A673 (cell line): ENCODE measurements at regions not wholly inside any gene's neighbourhood (a gene's known extent, or its start where the extent isn't known, plus 50 kb on each side); places are given as distances from the start of the nearest gene placed in this dataset.

Experiments used
- BruUV-seq: library from RNA; stranded (reverse); fragments of 400-500 nt; replicated peaks from 2 replicates; lab custom pipeline; 2021; lab: Mats Ljungman, UMichigan
- CTCF ChIA-PET: fragments of 300-600 bp; sonication (Branson Sonifier 250); formaldehyde crosslinking; loops from one replicate; lab custom pipeline; 2022; ENCODE audit warnings: antibody characterized with exemption; lab: Charles Lee
- POLR2A ChIA-PET: fragments of 300-600 bp; sonication (Branson Sonifier 250); formaldehyde crosslinking; loops from one replicate; lab custom pipeline; 2022; ENCODE audit warnings: antibody characterized with exemption; ENCODE audit not compliant: low non-redundant PET; lab: Charles Lee
- DNase-seq: peaks from one replicate; pipeline ENCODE4 v3.0.0-alpha.2; 2015; ENCODE audit warnings: low spot score
- H3K27ac ChIP-seq: fragments of 200-600 bp; sonication (generic); 2 replicates; pipeline ENCODE4 v1.5.1; 2016; ENCODE audit warnings: mixed run types, low read depth, mild to moderate bottlenecking, mixed read lengths, antibody characterized with exemption, low read length; ENCODE audit not compliant: poor library complexity, severe bottlenecking
- H3K27me3 ChIP-seq: fragments of 200-600 bp; sonication (generic); replicated peaks from 2 replicates; pipeline ENCODE4 v1.6.1; 2017; ENCODE audit warnings: mixed run types, low read depth, mild to moderate bottlenecking, mixed read lengths, antibody characterized with exemption, low read length; ENCODE audit not compliant: insufficient read depth, poor library complexity
- H3K36me3 ChIP-seq: fragments of 200-600 bp; sonication (generic); 2 replicates; pipeline ENCODE4 v1.6.1; 2016; ENCODE audit warnings: mixed run types, mild to moderate bottlenecking, mixed read lengths, antibody characterized with exemption, low read length; ENCODE audit not compliant: insufficient read depth, poor library complexity, severe bottlenecking
- H3K4me1 ChIP-seq: fragments of 200-600 bp; sonication (generic); 2 replicates; pipeline ENCODE4 v1.6.1; 2017; ENCODE audit warnings: mixed run types, mild to moderate bottlenecking, mixed read lengths, antibody characterized with exemption, low read length; ENCODE audit not compliant: insufficient read depth, poor library complexity, severe bottlenecking
- H3K4me3 ChIP-seq: fragments of 200-600 bp; sonication (generic); 2 replicates; pipeline ENCODE4 v1.5.1; 2016; ENCODE audit warnings: low read depth, mixed run types, mild to moderate bottlenecking, mixed read lengths, low read length; ENCODE audit not compliant: poor library complexity, severe bottlenecking
- H3K9me3 ChIP-seq: fragments of 200-600 bp; sonication (generic); 2 replicates; pipeline ENCODE4 v1.6.1; 2016; ENCODE audit warnings: mixed run types, low read depth, mild to moderate bottlenecking, mixed read lengths, antibody characterized with exemption, low read length; ENCODE audit not compliant: poor library complexity, severe bottlenecking
- EZH2 ChIP-seq: fragments of 200-600 bp; sonication (generic); IDR thresholded peaks from 2 replicates; pipeline ENCODE4 v1.6.1; 2017; ENCODE audit warnings: borderline replicate concordance, low read depth, mild to moderate bottlenecking, mixed read lengths, antibody characterized with exemption, low read length; ENCODE audit not compliant: poor library complexity, severe bottlenecking
- intact Hi-C: fragments of 100-400 bp; cut with micrococcal nuclease; formaldehyde crosslinking; loops from one replicate; pipeline ENCODE4 v1.10.0; 2022; ENCODE audit not compliant: unreplicated experiment
- TF ChIP-seq, protein P1 (sequence below): fragments of 300-800, 200-600 bp; sonication (generic); conservative IDR thresholded peaks from 2 replicates; pipeline ENCODE4 v1.5.1; 2017; ENCODE audit warnings: low read depth, mild to moderate bottlenecking, antibody characterized with exemption, low read length, moderate library complexity, mixed read lengths

DNA sequence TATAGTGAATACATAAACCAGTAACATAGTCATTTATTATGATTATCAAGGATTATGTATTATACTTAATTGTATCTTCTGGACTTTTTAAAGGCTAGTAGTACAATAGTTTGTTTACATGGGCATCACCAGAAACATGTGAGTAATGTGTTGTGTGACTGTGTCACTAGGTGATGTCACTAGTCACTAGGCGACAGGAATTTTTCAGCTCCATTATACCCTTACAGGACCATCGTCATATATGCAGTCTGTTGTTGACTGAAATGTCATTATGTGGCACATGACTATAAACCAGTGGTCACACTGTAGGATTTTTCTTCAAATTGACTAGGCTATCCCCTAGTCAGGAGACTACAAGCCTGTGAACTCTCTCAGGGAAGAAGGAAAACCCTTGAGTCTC, 86.5 kb upstream of the CENPW start:
- intact Hi-C loops: no loop called here
- Histone ChIP-seq H3K27me3 (no peaks in the 10 kb centered on the region), H3K9me3 (no peaks in the 10 kb centered on the region), H3K27ac (no peak overlapping the region), H3K36me3 (no peaks in the 10 kb centered on the region), H3K4me3 (no peak overlapping the region), H3K4me1 (no peaks in the 10 kb centered on the region)
- ChIA-PET POLR2A (no interaction called here), CTCF (no interaction called here)
- no TSS peak for BruUV-seq
- no peak for TF ChIP-seq EZH2
- TF ChIP-seq, protein P1, sequence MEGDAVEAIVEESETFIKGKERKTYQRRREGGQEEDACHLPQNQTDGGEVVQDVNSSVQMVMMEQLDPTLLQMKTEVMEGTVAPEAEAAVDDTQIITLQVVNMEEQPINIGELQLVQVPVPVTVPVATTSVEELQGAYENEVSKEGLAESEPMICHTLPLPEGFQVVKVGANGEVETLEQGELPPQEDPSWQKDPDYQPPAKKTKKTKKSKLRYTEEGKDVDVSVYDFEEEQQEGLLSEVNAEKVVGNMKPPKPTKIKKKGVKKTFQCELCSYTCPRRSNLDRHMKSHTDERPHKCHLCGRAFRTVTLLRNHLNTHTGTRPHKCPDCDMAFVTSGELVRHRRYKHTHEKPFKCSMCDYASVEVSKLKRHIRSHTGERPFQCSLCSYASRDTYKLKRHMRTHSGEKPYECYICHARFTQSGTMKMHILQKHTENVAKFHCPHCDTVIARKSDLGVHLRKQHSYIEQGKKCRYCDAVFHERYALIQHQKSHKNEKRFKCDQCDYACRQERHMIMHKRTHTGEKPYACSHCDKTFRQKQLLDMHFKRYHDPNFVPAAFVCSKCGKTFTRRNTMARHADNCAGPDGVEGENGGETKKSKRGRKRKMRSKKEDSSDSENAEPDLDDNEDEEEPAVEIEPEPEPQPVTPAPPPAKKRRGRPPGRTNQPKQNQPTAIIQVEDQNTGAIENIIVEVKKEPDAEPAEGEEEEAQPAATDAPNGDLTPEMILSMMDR: no peak
- no peak for DNase-seq

DNA sequence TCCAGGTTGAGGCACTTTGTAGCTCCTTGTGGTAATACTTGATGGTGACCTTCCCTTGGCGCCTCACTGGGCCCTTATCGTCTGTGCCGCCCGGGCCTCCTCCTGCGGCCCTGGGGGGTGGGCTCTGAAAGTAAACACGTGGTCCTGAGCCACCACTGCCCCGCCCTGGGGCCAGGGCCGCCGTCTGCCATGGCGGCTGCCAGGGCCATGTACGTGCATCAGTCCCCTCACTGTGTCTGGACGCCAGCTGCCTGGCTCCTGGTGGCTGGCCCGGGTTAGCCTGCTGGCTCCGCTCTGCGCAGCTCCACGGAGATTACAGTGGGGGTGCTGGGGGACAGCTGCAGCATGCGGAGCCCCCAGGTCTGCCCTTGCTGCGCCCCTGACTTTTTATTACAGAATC, 81.8 kb upstream of the CENPW start:
- no TSS peak for BruUV-seq
- H3K9me3 ChIP-seq: peaks cover 7% of the 10 kb centered on the region
- intact Hi-C loops: no loop called here
- no peaks in the 10 kb centered on the region for H3K36me3 ChIP-seq
- no peak overlapping the region for H3K4me3 ChIP-seq
- no peak overlapping the region for H3K27ac ChIP-seq
- ChIA-PET POLR2A (no interaction called here), CTCF (no interaction called here)
- no peak for DNase-seq
- no peak for TF ChIP-seq EZH2
- TF ChIP-seq, protein P1: no peak
- H3K4me1 ChIP-seq: no peaks in the 10 kb centered on the region
- H3K27me3 ChIP-seq: no peaks in the 10 kb centered on the region

DNA sequence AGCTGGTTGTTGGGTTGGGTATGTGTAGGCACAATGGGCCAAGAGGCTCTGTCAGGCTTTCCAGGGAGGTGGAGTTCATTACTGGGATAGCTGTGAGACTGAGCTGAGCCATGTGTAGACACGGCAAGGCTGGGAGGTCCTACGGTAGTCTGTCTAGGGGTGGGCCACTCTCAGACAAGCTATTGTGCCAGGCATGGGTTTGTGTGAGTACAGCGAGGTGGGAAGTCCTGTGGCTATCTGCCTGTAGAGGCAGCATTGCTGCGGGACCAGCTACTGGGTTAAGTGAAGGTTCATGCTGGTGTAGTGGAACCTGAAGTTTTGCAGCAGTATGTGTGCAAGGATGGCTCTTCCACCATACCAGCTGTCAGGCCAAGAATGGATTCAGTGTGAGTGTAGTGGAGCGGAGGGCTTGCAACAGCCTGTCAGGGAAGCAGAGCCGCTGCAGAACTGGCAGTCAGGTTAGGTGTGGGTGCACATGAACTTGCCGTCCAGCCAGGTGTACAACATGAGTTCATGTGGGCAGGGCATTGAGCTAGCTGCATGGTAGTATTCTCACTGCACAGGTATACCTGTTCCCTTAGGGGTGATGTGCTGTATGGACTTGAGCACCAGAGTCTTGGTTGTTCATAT, 78.0 kb upstream of the CENPW start:
- Histone ChIP-seq H3K4me1 (no peaks in the 10 kb centered on the region), H3K9me3 (peaks cover 7% of the 10 kb centered on the region), H3K4me3 (no peak overlapping the region), H3K27ac (no peak overlapping the region), H3K36me3 (no peaks in the 10 kb centered on the region), H3K27me3 (no peaks in the 10 kb centered on the region)
- BruUV-seq: no TSS peak
- CTCF ChIA-PET: no interaction called here
- intact Hi-C loops: no loop called here
- DNase-seq: no peak
- POLR2A ChIA-PET: no interaction called here
- no peak for TF ChIP-seq EZH2
- TF ChIP-seq, protein P1: no peak
